GM23338 (cell line): ENCODE measurements at regions not wholly inside any gene's neighbourhood (a gene's known extent, or its start where the extent isn't known, plus 50 kb on each side); places are given as distances from the start of the nearest gene placed in this dataset.

Experiments
- ATAC-seq: fragments of 200-7000 bp; cut with Tn5 transposase; 3 replicates; pipeline ENCODE4 v1.9.1; 2020
- DNase-seq: peaks from one replicate; pipeline ENCODE4 v3.0.0-alpha.2; 2015; ENCODE audit warnings: low spot score
- H2AFZ ChIP-seq: fragments of 200-600 bp; sonication (generic); 2 replicates; pipeline ENCODE4 v1.8.0; 2016; ENCODE audit warnings: antibody characterized with exemption, mild to moderate bottlenecking, moderate library complexity
- H3F3A ChIP-seq: fragments of 200-600 bp; sonication (generic); replicated peaks from 2 replicates; pipeline ENCODE4 v1.8.0; 2017; ENCODE audit warnings: antibody characterized with exemption, mixed run types, low read depth
- H3K27ac ChIP-seq: fragments of 200-600 bp; sonication (generic); 2 replicates; pipeline ENCODE4 v1.6.1; 2016; ENCODE audit warnings: low read depth
- H3K27me3 ChIP-seq: fragments of 200-600 bp; sonication (generic); 2 replicates; pipeline ENCODE4 v1.8.0; 2016; ENCODE audit warnings: mild to moderate bottlenecking, mixed run types, moderate library complexity; ENCODE audit not compliant: insufficient read depth
- H3K36me3 ChIP-seq: fragments of 200-600 bp; sonication (generic); 2 replicates; pipeline ENCODE4 v1.8.0; 2016; ENCODE audit warnings: mild to moderate bottlenecking; ENCODE audit not compliant: insufficient read depth
- H3K4me1 ChIP-seq: fragments of 200-600 bp; sonication (generic); 2 replicates; pipeline ENCODE4 v1.8.0; 2016; ENCODE audit warnings: mild to moderate bottlenecking, moderate library complexity; ENCODE audit not compliant: insufficient read depth
- H3K4me2 ChIP-seq: fragments of 200-600 bp; sonication (generic); 2 replicates; pipeline ENCODE4 v1.7.1; 2017; ENCODE audit warnings: mixed run types
- H3K4me3 ChIP-seq: fragments of 200-600 bp; sonication (generic); 2 replicates; pipeline ENCODE4 v1.6.1; 2016; ENCODE audit warnings: mixed run types
- H3K79me2 ChIP-seq: fragments of 200-600 bp; sonication (generic); replicated peaks from 2 replicates; pipeline ENCODE4 v1.8.0; 2017; ENCODE audit warnings: mild to moderate bottlenecking; ENCODE audit not compliant: insufficient read depth
- H3K9me2 ChIP-seq: fragments of 200-600 bp; sonication (generic); 2 replicates; pipeline ENCODE4 v1.8.0; 2017; ENCODE audit not compliant: insufficient read depth
- H4K20me1 ChIP-seq: fragments of 200-600 bp; sonication (generic); replicated peaks from 2 replicates; pipeline ENCODE4 v1.8.0; 2017; ENCODE audit warnings: mild to moderate bottlenecking; ENCODE audit not compliant: insufficient read depth
- H3K27ac Mint-ChIP-seq: 2 replicates; pipeline ENCODE4 v1.8.0; 2020; ENCODE audit warnings: inconsistent platforms, mild to moderate bottlenecking, moderate library complexity, mixed read lengths
- H3K27me3 Mint-ChIP-seq: 3 replicates; pipeline ENCODE4 v1.8.0; 2022; ENCODE audit warnings: low read depth, mild to moderate bottlenecking, moderate library complexity, mixed read lengths, inconsistent platforms; ENCODE audit not compliant: insufficient read depth, poor library complexity
- H3K36me3 Mint-ChIP-seq: 3 replicates; pipeline ENCODE4 v1.8.0; 2021; ENCODE audit warnings: low read depth, mild to moderate bottlenecking, inconsistent platforms, moderate library complexity, mixed read lengths
- H3K4me1 Mint-ChIP-seq: 3 replicates; pipeline ENCODE4 v1.8.0; 2020; ENCODE audit warnings: mild to moderate bottlenecking, inconsistent platforms, mixed read lengths
- H3K4me3 Mint-ChIP-seq: 3 replicates; pipeline ENCODE4 v1.8.0; 2021; ENCODE audit warnings: moderate library complexity, mild to moderate bottlenecking, inconsistent platforms, mixed read lengths
- H3K9me3 Mint-ChIP-seq: 3 replicates; pipeline ENCODE4 v1.8.0; 2020; ENCODE audit warnings: moderate library complexity, mild to moderate bottlenecking, inconsistent platforms, mixed read lengths
- CREB1 ChIP-seq: fragments of 250-450 bp; sonication (Bioruptor Pico); IDR thresholded peaks from 2 replicates; pipeline ENCODE4 v1.5.0; 2020; ENCODE audit warnings: low read depth, mild to moderate bottlenecking, moderate library complexity
- CTCF ChIP-seq, 2 experiments: fragments of 200-600 bp in 1 of 2; sonication (generic) in 1 of 2; conservative IDR thresholded peaks; 2 replicates each; pipeline versions ENCODE4 v1.5.1 to v1.6.1; 2016 to 2017; ENCODE audit warnings: antibody characterized with exemption in 2 of 2, low read depth in 2 of 2, mild to moderate bottlenecking in 2 of 2, moderate library complexity in 1 of 2
- ETS1 ChIP-seq: IDR thresholded peaks from 2 replicates; pipeline ENCODE4 v1.6.1; 2016; ENCODE audit warnings: antibody characterized with exemption
- EZH2 ChIP-seq: fragments of 200-600 bp; sonication (generic); IDR thresholded peaks from one replicate; pipeline ENCODE4 v1.8.0; 2017; ENCODE audit warnings: antibody characterized with exemption, mild to moderate bottlenecking, low read depth; ENCODE audit not compliant: unreplicated experiment
- EZH2phosphoT487 ChIP-seq: fragments of 200-600 bp; sonication (generic); IDR thresholded peaks from one replicate; pipeline ENCODE4 v1.8.1; 2018; ENCODE audit warnings: antibody characterized with exemption; ENCODE audit not compliant: unreplicated experiment
- JUNB ChIP-seq: IDR thresholded peaks from one replicate; pipeline ENCODE4 v1.6.1; 2016; ENCODE audit warnings: antibody characterized with exemption; ENCODE audit not compliant: unreplicated experiment
- NANOG ChIP-seq: IDR thresholded peaks from 2 replicates; pipeline ENCODE4 v1.6.1; 2016; ENCODE audit warnings: antibody characterized with exemption, borderline replicate concordance
- POLR2AphosphoS5 ChIP-seq: IDR thresholded peaks from 2 replicates; pipeline ENCODE4 v1.6.1; 2016; ENCODE audit warnings: antibody characterized with exemption, low read depth
- REST ChIP-seq: IDR thresholded peaks from one replicate; pipeline ENCODE4 v1.6.1; 2018; ENCODE audit warnings: antibody characterized with exemption; ENCODE audit not compliant: unreplicated experiment
- STAT1 ChIP-seq: IDR thresholded peaks from one replicate; pipeline ENCODE4 v1.6.1; 2016; ENCODE audit warnings: antibody characterized with exemption; ENCODE audit not compliant: unreplicated experiment
- ZNF114 ChIP-seq: fragments of 250-450 bp; sonication (Bioruptor Pico); IDR thresholded peaks from 2 replicates; pipeline ENCODE4 v1.5.0; 2020; ENCODE audit warnings: mild to moderate bottlenecking, moderate library complexity
- ZNF331 ChIP-seq: fragments of 250-450 bp; sonication (Bioruptor Pico); IDR thresholded peaks from 2 replicates; pipeline ENCODE4 v1.5.0; 2020; ENCODE audit warnings: low read depth, mild to moderate bottlenecking, moderate library complexity
- ZNF462 ChIP-seq: fragments of 250-450 bp; sonication (Bioruptor Pico); IDR thresholded peaks from 2 replicates; pipeline ENCODE4 v1.5.0; 2020; ENCODE audit warnings: mild to moderate bottlenecking, moderate library complexity

GRCh38 chr1:219050822-219051125 is 122.9 kb upstream of the LYPLAL1 start:
- Mint-ChIP-seq H3K27me3 (no peaks in the 10 kb centered on the region), H3K4me3 (no peak overlapping the region), H3K27ac (no peak overlapping the region), H3K9me3 (no peaks in the 10 kb centered on the region), H3K36me3 (no peaks in the 10 kb centered on the region), H3K4me1 (no peaks in the 10 kb centered on the region)
- Histone ChIP-seq H3F3A (no peaks in the 10 kb centered on the region), H3K4me1 (no peaks in the 10 kb centered on the region), H3K27ac (no peak overlapping the region), H3K4me3 (no peak overlapping the region), H3K9me2 (no peaks in the 10 kb centered on the region; the same call in 1 of the 2 replicates), H3K4me2 (no peak overlapping the region), H2AFZ (no peak overlapping the region), H3K27me3 (no peaks in the 10 kb centered on the region), H3K79me2 (no peaks in the 10 kb centered on the region), H3K36me3 (no peaks in the 10 kb centered on the region), H4K20me1 (no peaks in the 10 kb centered on the region)
- TF ChIP-seq EZH2phosphoT487 (no peak), NANOG (no peak), EZH2 (no peak), ZNF114 (CRISPR knock-in tag) (no peak), STAT1 (no peak), JUNB (no peak), ZNF462 (CRISPR knock-in tag) (no peak), CTCF (conservative IDR thresholded peaks at IDR 0.05; ENCODE audit: low read depth in 2 of 2) (no peak), ETS1 (no peak), POLR2AphosphoS5 (no peak), ZNF331 (CRISPR knock-in tag) (no peak), CREB1 (CRISPR knock-in tag) (no peak), REST (no peak)
- ATAC-seq (no peak), DNase-seq (no peak)
